ENCODE measurements at regions not wholly inside any gene's neighbourhood (a gene's known extent, or its start where the extent isn't known, plus 50 kb on each side); places are given as distances from the start of the nearest gene placed in this dataset.

DNA sequence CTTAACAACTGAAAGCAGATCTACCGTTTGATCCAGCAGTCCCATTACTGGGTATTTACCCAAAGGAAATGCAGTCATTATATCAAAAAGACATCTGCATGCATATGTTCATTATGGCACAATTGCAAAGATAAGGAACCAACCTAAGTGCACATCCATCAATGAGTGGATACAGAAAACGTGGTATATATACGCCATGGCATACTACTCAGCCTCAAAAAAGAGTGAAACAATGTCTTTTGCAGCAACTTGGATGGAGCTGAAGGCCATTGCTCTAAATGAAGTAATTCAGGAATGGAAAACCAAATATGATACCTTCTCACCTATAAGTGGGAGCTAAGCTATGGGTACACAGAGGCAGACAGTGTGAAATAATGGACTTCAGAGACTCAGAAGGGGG lies 169.3 kb downstream of the ZBTB18 start:
- DNase-seq (ENCODE audit: low spot score): no peak

DNA sequence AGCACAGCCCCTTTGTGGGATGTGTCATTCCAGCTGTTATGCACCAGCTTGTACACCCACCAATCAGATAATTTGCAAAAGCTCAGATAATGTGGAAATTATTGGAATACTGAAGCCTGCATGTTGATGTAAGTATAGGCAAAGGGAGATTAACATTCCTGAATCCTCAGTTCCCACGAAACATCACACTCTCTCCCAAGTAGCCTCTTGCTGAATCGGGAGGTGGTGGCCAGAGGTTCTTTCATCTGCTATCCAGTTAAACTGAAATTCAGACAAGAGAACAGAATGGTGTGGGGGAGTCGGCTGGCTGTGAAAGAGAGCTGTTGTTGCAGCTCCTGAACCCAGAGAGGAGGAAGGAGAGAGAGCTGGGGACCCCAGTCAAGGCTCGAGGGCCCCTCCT lies 170.9 kb downstream of the ZBTB18 start:
- no peak for DNase-seq (ENCODE audit: low spot score)

DNA sequence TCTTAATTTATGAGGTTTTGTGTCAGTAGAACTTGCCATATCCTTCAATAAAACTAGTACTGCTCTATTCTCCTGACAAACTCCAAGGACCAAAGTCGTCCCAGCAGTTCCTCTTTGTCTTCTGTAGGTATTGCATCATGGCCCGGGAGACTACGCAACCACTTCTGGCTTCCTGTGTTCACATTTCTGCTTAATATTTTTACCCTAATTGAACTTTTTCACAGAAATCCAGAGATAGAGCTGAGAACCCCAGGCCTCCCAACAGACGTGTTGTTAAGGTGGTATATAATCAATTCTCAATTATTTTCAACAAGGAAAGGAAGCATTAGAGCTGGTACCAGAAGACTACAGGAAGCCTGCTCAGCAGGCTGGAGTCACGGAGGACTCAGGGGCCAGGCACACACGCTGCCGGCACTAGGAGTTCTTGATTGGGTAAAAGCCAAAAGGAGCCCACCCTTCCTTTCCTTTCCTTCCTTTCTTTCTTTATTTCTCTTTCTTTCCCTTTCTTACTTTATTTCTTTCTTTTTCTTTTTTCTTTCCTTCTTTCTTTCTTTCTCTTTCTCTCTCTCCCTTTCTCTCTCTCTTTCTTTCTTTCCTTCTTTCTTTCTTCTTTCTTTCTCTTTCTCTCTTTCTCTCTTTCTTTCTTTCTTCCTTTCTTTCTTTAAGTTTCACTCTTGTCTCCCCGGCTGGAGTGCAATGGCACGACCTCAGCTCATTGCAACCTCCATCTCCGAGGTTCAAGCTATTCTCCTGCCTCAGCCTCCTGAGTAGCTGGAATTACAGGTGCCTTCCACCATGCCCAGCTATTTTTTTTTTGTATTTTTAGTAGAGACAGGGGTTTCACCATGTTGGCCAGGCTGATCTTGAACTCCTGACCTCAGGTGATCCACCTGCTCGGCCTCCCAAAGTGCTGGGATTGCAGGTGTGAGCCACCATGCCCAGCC lies 173.7 kb downstream of the ZBTB18 start:
- DNase-seq (ENCODE audit: low spot score): peak; percentile 46

DNA sequence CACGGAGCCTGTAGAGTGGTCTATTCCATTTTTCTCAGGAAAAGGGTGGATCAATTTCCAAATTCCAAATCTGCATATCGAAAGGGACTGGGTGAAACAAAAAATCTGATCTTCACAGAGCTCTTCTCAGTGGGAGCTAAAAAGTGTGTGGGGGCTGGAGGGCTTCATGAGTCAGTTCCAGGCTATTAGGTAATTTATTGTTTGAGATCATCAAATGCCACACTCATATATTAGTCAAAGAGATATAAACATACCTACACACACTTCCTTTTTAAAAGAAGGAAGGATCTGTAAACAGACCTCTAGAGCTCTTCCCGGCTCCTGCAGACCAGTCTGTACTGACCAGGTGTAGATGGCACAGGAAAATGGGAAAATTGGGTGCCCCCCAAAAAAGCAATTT lies 175.4 kb downstream of the ZBTB18 start:
- DNase-seq (ENCODE audit: low spot score): no peak

DNA sequence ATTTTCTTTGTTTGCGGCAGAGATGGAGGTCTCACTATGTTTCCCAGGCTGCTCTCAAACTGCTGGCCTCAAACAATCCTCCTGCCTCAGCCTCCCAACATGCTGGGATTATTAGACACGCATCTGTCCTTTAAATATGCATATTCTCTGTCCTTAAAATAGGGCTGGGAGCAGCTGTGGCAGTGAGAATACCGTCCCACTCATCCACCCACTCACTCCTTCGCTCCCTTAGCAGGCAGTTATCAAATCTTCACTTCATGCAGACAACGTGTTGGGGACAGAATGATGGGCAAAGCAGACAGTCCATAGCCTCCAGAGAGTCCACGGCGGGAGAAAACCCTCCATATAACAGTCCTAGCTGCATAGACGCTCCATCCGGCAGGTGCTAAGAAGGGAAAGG lies 179.4 kb downstream of the ZBTB18 start:
- no peak for DNase-seq (ENCODE audit: low spot score)

DNA sequence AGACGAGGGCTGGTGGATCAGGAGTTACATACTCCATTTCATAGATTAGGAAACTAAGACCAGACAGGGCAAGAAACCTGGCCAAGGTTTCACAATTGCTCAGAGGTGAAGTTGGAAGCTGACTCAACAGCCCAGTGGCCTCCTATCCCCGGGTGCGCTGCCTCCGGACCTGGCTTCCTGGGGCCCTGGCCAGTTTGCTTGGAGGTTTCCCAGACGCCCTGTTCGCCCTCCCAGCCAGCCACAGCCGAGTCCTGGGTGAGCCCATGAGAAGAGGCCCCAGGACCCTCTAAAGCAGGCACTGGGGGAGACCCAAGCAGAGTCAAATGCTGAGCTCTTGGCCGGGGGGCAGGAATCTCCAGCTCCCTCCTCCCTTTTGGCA lies 180.1 kb downstream of the ZBTB18 start:
- DNase-seq (ENCODE audit: low spot score): no peak

DNA sequence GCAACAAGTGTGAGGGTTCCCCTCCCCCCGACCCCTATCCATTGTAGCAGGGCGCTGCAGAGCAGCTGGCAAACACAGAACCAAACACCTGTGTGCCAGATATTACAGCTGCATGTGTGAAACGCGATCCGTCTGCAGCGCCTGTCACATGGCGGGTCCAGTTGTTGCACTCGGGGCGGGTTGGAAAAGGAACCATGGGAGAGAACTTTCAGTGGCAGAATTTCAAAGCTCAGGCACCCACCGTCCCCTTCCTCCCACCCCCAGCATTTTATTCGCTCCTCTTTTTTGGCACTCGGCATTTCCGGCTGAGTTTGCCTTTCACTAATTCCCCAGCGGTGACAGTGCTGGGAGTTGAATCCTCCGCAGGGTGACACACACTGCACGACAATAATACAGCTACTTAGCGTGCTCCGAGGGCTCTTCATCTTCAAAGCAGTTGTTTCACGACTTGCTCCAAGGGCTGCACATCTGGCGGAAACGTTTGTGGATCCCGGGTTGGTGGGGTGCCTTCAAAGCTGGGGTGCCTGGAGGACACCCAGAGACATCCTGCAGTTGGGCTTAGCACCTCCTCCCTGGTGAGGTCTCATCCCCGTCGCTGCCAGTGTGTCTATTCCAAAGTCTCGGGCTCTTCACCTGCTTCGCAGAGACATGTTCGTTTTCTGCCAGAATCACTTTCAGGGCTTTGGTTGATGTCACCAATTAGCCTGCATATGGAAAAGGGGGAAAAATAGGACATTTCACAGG lies 180.7 kb downstream of the ZBTB18 start:
- no peak for DNase-seq (ENCODE audit: low spot score)

DNA sequence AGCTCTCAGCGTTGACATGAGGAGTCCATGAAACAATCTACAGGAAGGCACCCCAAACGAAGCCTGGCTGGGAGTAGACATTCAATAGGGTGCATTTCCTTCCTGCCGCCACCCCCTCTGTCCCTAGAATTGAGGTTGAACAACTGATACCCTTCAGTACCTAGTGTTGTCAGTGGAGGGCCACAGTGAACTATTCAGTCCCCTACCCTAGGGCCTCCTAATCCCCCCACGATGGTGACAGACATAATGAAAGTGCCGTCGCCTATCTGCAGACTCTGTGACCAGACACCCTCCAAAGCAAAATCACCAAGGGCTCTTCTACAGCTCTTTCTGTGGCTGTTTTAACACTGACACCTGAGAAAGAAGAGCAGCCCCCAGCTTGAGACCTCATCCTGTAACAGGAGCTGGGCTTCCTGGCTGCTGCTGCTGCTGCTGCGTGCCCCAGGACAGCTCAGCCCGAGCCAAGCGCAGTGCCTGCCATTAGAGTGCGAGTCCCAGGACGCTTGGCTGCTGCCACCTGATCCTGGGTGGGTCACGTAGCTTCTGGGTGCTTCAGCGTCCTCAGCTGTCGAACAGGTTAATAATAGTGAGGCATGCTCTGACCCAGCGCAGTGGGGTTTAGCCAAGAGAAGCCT lies 183.0 kb downstream of the ZBTB18 start:
- DNase-seq (ENCODE audit: low spot score): no peak

DNA sequence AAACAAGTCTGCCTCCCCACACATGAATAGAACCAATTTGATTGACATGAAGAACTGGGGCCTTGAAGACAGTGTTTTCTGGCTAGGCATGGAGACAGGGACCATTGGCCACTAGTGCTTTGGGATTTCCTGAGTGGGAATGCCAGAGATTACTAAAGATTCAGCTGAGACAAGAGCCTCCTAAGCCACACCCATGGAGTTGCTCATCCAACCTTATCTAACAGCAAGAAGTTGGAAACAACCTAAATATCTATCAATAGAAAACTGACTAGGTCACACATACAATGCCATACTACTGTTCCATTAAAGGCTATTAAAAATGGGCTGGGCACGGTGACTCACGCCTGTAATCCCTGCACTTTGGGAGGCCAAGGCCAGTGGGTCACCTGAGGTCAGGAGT lies 184.1 kb downstream of the ZBTB18 start:
- DNase-seq (ENCODE audit: low spot score): no peak

DNA sequence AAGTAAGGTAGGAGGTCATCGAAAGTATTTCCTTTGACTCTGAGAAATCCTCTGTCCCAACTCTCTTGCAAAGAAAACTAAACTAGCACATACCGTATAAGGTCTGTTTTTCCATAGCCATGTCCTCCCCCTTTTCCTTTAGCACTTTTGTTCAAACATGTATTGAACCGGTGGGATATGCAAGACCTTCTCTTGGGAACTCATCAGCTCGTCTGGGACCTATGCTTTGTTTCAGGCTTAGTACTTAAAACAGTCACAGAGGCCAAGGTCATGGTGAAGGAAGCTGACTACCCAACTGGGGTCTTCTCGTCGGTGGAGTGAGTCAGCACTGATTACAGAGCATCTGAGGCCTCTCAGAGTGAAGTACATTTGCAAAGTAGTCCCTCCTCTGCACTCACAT lies 185.0 kb downstream of the ZBTB18 start:
- DNase-seq (ENCODE audit: low spot score): no peak

DNA sequence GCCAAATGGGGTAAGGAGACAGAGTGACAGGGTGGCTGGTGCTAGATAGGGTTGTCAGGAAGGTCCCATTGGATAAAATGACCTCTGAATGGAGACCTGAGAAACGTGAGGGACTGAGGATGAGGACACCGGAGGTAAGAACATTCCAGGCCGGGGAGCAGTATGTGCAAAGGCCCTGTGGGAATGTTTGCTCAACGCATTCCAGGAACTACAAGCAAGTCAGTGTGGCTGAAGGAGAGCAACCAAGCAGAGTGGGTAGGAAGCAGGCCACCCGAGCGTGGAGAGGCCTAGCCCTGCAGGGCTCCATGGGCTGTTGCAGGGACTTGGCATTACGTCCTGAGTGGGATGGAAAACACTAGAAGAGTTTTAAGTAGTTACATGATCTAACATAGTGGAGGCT lies 185.6 kb downstream of the ZBTB18 start:
- no peak for DNase-seq (ENCODE audit: low spot score)

DNA sequence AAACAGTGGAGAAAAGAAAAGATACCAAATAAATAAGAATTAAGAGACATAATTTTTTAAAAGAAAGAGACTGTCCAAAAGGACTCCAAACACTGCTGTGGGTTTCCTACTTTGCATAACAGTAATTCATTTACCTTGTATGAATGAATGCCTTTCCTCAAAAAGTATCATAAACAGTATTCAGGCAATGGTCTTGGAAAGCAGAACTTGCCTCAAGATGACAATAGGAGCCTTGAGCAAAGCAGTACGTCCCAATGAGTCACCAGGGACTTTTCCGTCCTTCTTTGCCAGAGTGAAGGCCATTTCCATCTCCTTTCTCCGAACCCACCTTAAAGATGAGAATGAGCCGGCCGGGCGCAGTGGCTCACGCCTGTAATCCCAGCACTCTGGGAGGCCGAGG lies 186.4 kb downstream of the ZBTB18 start:
- no peak for DNase-seq (ENCODE audit: low spot score)

DNA sequence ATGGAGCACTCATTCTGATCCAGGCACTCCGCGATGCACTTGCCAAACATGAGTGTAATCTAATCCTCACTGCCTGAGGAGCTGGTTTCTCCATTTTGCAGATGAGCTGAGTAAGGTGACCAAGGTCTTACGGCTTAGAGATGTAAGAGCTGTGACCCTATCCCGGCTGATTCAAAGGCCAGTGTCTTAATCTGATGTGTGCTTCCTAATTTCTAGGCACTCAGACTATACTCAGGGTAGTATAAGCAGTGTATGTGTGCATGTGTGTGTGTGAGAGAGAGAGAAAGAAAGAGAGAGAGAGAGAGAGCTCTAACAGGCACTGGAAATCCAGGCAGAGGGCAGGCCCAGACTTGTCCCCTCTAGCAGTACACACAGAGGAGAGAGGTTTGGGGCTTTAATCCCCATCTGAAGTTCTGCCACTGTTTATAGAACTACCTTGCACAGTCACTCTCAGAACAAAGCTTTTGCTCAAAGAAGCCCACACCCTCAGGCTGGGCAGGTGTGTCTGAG lies 188.2 kb downstream of the ZBTB18 start:
- DNase-seq (ENCODE audit: low spot score): no peak

DNA sequence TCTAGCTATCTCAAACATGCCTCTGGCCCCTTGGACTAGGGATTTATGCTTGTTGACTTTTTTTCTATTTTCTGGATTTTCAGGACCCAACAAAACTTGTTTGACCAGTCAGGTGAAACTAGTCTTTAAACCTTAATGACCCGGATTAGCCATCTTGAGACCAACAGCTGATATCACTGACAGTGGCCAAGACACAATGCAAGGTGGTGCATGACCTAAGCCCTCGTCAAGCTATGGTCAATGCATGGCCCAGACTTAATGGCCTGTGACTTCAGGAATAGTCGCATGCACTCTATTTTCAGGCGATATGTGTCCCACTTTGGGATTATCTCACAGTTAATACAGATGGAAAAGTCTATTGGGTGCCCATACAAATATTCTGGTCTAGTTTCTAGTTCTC lies 190.4 kb downstream of the ZBTB18 start:
- DNase-seq (ENCODE audit: low spot score): no peak

DNA sequence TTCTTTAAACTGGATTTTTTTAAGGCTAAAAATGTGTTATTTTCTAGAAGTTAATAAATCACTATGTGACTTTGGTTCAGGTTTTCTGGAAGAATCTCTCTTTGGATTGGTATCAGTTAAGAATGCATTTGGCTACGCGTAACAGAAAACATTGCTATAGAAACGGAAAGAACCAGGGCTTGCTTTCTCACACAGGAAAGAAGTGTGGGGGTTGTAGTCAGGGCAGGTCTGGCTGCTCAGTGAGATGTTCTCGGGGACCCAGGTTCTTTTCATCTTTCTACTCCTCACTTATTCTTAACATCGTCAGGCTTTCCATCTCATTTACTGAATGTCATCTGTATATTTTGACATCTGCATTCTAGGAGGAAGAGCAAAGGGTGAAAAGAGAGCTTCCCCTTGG lies 191.4 kb downstream of the ZBTB18 start:
- no peak for DNase-seq (ENCODE audit: low spot score)

DNA sequence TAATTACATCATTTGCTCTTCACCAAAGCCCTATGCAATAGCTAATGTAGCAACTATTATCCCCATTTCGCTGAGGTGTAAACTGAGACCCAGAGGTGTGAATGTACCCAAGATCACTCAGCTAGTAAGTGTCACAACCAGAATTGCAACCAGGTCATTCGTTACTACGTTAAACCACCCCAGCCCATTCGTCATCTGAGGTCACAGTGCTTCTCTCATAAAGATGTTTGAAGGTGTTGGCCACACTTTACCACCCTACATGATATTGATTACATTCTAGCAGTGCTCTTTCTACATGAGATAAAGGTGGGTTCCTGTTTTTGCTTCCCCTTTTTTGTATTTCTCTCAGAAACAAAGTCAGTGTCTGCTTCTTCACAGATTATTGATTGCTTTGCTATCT lies 195.3 kb downstream of the ZBTB18 start:
- DNase-seq (ENCODE audit: low spot score): no peak

DNA sequence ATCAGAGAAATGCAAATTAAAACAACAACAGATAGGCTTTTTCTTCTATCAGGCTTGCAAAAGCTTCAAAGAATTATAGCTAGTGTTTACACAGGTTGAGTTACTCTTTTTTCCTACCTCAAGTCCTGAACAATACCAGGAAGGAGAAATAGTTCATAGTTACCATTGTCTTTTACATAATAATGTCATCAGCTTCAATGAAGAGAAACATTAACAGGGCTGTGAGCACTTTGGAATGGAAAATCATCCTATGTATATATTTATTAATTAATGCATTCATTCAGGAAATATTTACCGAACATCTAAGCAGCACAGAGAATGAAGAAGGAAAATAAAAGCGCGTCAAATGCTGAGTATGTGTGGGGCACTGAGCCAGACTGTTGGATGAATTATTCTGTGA lies 197.3 kb downstream of the ZBTB18 start:
- DNase-seq (ENCODE audit: low spot score): no peak

DNA sequence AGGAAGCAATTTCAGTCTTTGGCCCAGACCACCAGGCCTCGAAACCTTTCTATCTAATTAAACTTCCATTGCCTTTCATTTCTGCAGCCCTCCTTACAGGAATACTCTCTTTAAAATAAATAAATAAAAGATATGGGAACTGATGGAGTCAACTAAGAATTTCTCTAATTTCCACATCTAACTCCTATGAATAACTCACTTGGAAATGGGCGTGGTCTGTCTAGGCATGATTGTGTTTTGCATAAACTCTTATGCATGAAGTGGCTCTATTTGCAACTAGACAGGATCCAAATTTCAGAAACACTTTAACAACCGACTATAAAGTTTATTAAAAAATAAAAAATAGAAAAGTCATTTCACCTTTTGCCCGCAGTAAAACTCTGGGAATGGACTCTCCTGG lies 199.5 kb downstream of the ADSS2 start:
- no peak for DNase-seq (ENCODE audit: low spot score)

DNA sequence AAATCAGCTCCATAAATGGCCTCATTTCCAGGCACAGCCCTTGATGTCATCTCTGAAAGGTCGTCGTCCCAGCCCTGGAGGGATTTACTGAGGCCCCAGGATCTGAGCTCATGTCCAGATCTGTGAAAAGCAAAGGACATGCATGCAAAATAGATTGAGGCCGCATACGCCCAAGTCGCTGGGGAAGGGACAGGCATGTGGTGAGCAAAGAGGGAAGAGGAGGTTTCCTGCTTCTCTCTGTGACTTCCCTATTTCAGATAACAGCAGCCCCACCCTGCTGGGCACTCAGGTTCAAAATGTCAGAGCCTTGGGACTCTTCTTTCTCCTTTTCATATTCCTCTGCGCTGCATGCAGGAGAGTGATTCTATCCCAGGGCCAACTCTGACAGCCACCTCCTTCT lies 197.2 kb downstream of the ADSS2 start:
- DNase-seq (ENCODE audit: low spot score): peak; percentile 69

DNA sequence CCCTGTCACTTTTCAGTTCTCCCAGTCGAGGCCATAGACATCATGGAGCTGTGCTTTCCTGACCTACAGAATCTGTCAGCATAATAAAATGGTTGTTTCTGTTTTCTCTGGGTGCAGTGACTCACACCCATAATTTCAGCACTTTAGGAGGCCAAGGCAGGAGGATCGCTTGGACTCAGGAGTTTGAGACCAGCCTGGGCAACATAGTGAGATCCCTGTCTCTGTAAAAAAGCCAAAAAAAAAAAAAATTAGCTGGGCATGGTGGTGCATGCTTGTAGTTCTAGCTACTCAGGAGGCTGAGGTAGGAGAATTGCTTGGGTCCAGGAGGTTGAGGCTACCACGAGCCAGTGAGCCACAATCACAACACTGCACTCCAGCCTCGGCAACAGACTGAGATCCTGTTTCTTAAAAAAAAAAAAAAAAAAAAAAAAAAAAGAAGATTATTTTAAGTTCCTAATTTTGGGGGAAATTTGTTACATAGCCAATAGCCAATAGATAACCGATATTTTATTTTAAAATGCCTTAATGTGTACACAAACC lies 196.2 kb downstream of the ADSS2 start:
- no peak for DNase-seq (ENCODE audit: low spot score)

DNA sequence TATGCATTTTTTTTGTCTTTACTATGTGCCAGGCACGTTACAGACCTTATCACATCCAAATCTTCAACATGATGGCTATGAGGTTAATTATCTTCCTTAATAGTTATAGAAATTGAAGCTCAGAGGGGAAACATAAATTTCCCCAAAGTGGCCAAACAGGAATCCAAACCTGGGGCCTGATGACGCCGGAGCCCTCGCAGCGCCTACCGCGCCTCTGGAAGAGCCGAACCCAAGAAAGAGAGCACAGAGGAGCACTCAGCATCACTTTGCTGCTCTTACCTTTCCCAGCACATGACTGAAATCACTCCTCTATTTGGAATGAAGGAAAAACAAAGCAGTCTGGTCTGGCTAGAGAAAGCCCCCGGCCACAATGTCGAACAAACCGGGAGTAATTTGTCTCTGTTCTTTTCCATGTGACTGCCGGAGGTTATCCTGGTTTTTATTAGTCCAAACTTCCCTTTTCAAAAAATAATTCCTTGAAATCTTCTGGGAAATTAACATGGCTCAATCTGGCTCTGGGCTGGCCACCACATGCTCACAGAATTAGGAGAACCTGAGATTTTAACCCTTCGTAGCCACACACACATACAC lies 195.5 kb downstream of the ADSS2 start:
- DNase-seq (ENCODE audit: low spot score): no peak

DNA sequence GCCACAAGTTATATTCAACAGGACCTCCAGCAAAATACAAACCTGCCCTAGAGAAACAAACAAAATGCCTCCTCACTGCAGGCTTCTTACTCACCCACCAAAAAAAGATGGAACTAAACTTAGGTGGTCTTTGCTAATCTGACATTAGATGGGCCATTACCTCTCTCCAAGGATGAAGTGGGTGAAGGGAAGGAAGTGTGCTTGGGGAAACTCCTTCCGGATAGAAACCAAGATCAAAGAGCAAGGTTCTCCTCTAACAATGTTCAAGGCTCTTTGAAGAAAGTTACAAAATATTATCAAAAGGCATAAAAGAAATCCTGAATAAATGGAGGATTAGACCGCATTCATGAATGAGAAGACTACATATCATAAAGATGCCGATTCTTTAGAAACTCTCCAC lies 187.5 kb downstream of the ADSS2 start:
- no peak for DNase-seq (ENCODE audit: low spot score)

All from Ammon's horn (tissue), 1 donor.